GM19467 (cell line): ENCODE measurements at regions not wholly inside any gene's neighbourhood (a gene's known extent, or its start where the extent isn't known, plus 50 kb on each side); places are given as distances from the start of the nearest gene placed in this dataset.
"Not testable (repeated sequence)": the region's sequence is repeated elsewhere in the genome, so short reads cannot be mapped to it uniquely, and the experiment has no call there.

Source experiments
- ATAC-seq: cut with Tn5 transposase; IDR thresholded peaks from one replicate; pipeline ENCODE4 v1.9.1; 2021; ENCODE audit warnings: mild to moderate bottlenecking, moderate library complexity; ENCODE audit not compliant: unreplicated experiment

GRCh38 chr17:65320820-65321219 is 183.7 kb downstream of the RGS9 start:
- ATAC-seq = no peak

DNA sequence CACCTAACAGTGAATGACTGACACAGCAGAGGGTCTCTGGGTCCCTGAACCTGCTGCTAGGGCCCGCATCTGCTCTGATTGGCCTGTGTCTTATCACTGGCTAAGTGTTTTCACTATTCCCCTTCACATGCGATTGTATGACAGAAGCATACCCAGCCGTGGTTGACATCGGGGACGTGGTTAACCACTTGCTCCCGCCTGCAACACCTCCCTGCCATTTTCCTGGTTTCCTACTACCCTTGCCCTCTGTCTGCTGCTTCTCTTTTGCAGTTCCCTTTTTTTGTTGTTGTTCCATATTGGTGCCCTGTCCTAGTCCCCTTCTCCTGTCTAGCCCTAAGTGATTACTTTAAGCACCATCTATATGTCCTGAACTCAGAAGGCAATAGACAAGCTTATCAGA is 177.0 kb downstream of the RGS9 start:
- ATAC-seq = no peak

DNA sequence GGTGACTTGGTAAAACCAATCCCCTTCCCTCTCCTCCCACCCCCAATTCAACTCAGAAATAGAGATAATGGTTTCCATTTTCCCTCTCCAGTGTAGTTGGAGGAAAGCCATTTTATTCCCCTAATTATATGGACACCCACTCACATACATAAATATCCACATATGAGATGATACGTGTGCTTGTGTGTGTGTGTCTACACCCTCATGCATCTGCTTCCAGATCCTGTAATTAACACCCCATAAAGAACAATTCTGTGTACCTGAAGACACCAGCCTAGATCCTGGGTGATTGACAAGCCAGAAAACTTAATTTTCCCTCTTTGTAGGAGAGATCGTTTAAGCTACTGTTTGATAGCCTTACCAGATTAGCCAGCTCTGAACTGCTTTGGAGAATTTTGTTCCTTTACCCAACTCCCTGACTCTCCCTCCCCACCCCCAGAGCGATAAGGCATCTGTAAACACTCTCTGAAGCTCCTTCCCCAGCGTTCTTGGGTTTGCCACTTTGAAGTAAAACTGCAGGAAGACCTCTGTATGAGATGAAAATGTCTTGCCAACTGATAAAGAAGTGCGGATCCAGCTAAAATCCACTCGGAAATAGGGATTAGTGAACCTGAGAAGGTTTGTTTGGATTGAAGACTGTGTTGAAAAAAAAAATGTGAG is 175.7 kb downstream of the RGS9 start:
- no peak for ATAC-seq

DNA sequence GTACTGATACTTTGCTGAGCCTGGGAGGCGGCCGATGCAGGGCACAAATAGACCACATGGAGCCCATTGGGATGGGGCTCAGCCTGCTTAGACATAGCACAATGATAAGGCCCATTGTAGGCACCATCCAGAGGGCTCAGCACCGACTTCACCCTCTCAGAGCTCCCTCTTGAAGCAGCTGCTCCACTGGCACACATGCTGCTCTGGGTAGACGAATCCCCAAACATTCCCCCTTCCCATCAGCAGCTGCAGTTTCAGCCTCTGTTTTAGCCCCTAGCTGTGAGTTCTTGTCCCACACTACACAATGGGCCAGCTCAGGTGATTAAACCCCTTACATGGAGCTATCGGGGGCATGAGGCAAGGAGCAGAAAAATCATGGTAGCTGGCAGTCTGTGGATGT is 174.1 kb downstream of the RGS9 start:
- no peak for ATAC-seq

DNA sequence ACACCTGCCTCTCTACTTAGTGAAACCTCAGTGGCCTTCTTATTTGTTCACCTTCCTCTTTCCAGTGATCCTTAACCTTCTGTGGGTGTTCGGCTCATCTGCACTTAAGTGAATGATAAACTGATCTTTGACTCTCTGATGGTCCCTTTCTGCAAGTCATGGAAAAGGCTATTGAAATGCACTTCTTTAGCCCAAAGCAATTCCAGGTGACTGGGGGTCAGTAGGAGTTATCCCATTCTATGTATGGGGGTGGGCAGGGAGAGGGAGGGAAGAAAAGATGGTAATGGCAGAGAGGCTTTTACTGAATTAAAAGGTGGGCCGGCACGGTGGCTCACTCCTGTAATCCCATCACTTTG is 170.8 kb downstream of the RGS9 start:
- ATAC-seq = no peak

DNA sequence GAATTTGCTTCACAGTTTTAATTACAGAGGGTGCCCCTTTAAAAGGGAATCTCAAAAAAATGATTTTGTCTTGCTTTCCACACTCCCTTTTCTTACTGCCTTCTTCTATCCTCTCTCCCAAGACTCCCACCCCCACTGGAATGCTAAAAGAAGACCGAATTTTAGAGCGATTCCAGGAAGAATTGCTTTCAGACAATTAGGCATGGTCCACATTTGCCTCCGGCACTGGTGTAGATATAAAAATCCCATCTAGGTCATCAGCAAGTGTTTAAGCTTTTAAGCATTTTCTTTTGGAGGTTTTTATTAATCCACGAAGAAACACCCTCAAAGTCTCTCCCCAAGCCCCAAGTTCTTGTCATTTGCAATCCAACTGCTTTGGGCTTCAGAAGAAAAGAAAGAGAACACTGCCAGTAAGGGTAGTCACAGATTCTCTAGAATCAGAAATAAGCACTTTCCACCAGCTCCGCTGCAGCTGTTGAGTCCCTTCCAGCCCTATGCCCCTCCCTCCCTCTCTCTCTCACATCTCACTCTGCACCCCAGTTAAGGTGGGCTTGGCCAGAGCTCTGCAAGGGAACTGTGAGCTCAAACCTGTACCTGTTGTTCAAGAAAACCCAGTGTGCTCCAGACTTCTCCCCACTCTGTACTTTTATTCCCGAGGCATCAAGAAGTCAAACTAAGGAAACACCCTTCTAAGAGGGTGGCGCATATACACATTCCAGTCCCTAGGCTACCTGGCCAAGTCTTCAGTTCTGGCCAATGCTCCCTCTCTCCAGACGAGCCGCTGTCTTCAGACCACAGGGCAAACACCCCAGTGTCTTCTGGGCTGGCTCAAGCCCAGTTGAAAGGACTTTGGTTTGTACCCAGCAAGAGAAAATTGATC is 170.2 kb downstream of the RGS9 start:
- ATAC-seq = no peak

DNA sequence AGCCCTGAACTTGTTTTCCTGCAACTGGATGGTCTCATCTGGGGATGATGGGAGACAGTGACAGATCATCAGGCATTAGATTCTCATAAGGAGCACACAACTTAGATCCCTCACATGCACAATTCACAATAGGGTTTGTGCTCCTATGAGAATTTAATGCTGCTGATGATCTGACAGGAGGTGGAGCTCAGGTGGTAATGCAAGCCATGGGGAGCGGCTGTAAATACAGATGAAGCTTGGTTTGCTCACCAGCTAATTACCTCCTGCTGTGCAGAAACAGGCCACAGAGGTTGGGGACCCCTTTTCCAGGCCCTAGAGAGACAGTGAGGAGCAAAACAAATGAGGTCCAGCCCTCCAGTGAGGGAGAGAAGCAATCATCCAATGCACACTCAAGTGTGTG is 168.6 kb downstream of the RGS9 start:
- ATAC-seq = no peak

DNA sequence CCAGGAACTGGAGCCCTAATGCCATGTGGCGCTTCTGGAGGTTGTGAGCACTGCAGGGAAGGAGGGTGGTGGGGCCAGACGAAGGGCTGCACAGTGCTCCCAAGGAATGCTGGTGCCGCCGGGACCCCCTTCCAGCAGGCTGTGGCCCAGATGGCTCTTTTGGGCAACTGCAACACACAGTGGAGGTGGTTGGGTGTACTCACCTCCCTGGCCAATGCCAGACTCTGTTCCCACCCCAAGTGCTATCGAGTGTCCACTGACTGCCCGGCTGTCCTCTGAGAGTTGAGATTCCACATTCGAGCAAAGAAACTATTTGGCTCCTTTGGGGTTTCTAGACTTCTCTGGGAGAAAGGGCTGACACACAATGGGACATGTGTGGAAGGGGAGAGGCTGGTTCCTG is 167.9 kb downstream of the RGS9 start:
- ATAC-seq = no peak

GRCh38 chr17:65301882-65302281 is 164.7 kb downstream of the RGS9 start:
- not testable (repeated sequence) for ATAC-seq

DNA sequence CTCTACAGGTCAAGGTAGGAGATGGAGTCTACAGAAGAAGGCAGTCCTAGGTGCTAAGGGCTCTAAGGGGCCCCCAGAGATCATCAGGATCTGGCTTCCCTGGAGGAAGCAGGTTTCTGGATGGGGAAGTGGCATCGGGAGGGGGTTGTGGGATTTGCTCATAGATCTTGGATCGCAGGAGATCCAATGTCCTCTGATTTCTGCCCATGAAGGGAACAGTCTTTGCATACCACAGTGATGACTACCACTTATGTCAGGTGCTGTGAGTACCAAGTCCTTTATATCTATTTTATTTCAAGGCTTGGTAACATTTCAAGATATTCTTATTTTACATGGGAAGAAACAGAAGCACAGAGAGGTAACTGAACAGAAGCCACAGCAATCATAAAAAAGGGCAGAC is 164.0 kb downstream of the RGS9 start:
- no peak for ATAC-seq

- ATAC-seq = no peak
Observed at GRCh38 chr17:65297916-65298315, 160.7 kb downstream of the RGS9 start.

DNA sequence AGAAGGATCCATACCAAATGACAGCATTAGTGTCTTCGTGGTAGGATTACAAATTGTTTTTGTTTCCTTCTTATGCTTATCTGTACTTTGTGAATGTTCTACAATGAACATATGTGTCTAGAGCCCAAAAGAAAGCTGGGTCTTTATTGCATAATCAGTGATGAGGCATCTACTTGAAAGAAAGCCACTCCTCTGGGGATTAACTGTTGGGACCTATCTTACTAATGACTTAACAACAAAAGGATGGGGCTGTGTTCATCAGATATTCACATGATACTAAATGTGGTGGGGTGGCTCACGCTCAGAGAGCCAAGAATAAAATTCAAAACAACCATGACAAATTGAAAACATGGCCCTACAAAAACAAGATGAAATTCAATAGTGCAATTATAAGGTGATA is 160.2 kb downstream of the RGS9 start:
- ATAC-seq = no peak

- peak; percentile 69 for ATAC-seq
Observed at GRCh38 chr17:65294181-65294719, 157.1 kb downstream of the RGS9 start.

GRCh38 chr17:65293584-65294180 is 156.5 kb downstream of the RGS9 start:
- no peak for ATAC-seq

DNA sequence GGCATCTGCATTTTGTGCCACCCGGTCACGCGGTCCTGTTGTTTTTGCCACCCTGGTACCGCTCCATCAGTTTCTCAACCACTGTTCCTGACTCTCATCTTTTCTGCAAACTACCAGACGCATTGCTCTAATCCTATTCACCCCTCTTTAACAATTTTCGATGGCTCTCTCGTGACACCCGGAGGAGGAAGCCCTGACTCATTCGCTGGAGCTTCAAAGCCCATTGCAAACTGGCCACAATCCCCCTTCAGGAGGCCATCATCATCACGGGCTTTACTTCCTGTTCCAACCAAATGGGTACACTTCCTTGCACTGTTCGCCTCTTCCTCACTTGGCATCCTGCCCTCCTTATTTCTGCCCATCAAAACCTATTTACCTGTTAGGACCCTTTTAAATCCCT is 155.3 kb downstream of the RGS9 start:
- no peak for ATAC-seq

DNA sequence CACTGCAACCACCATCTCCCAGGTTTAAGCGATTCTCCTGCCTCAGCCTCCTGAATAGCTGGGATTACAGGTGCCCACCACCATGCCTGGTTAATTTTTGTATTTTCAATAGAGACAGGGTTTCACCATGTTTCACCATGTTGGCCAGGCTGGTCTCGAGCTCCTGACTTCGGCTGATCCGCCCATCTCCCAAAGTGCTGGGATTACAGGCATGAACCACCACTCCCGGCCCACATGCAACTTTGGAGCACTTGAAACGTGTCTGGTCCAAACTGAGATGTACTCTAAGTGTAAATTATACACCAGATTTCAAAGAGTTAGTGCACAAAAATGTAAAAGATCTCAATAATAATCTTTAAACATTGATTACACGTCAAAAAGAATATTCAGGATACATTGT is 154.1 kb downstream of the RGS9 start:
- ATAC-seq = not testable (repeated sequence)

- ATAC-seq = no peak
Observed at GRCh38 chr17:65290616-65291015, 153.4 kb downstream of the RGS9 start.

GRCh38 chr17:65290056-65290455 is 152.9 kb downstream of the RGS9 start:
- ATAC-seq = no peak

GRCh38 chr17:65287040-65287439 is 149.9 kb downstream of the RGS9 start:
- ATAC-seq = no peak

DNA sequence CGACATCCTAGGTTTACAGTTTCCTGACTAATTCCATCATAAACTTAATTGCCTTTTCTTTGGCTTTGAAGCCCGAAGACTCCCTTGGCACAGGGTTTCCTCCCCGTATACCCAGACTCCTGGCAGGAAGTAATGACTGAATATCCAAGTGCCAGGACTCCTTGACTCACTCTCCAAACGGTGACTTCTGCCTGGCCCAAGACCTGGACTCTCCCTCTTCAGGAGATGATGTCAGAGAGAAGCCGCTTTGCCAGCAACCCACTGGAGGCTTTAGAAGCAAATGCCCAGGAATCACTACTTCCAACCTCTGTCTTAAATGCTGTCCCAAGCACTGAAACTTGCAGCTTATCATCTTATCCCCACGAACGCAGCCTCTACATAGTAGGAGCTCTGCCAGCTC is 146.5 kb downstream of the RGS9 start:
- no peak for ATAC-seq

DNA sequence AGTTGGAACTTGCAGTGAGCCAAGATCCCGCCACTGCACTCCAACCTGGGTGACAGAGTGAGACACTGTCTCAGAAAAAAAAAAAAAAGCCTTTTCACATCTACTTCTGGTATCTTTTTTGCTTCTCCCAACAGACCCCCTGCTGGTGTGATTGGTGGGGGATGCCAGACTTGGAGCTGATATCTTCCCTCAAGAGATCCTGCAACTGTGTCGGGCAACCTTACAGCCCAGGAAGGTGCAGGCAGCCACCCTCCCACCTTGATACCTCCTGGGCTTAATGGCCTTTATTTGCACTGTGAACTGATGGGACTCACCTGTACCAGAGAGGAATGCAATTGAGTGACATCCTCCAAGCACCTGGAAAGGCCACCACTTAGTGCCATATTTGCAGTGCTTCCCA is 142.3 kb downstream of the RGS9 start:
- no peak for ATAC-seq

GRCh38 chr17:65278820-65279184 is 141.6 kb downstream of the RGS9 start:
- no peak for ATAC-seq
